CD4-positive, alpha-beta T cell treated with Interleukin-17A for 4 hours (primary cell): ENCODE measurements at regions not wholly inside any gene's neighbourhood (a gene's known extent, or its start where the extent isn't known, plus 50 kb on each side); places are given as distances from the start of the nearest gene placed in this dataset.

Experiments used
- DNase-seq: peaks from one replicate; pipeline ENCODE4 v3.0.0-alpha.2; 2020; ENCODE audit warnings: mixed read lengths

GRCh38 chr1:8267307-8267706 is 50.6 kb upstream of the SLC45A1 start:
- no peak for DNase-seq

- no peak for DNase-seq
These were observed 51.3 kb upstream of the SLC45A1 start for GRCh38 chr1:8266436-8267165.

GRCh38 chr1:8263791-8264190 is 54.1 kb upstream of the SLC45A1 start:
- DNase-seq, result no peak

GRCh38 chr1:8261398-8261762 is 56.5 kb upstream of the SLC45A1 start:
- no peak for DNase-seq

- DNase-seq, result no peak
These were observed 58.2 kb upstream of the SLC45A1 start for GRCh38 chr1:8259498-8260290.

- no peak for DNase-seq
These were observed 60.3 kb upstream of the SLC45A1 start for GRCh38 chr1:8257621-8258020.

- DNase-seq, result no peak
These were observed 61.6 kb upstream of the SLC45A1 start for GRCh38 chr1:8256321-8256720.

- no peak for DNase-seq
These were observed 62.2 kb upstream of the SLC45A1 start for GRCh38 chr1:8255712-8256111.

- DNase-seq, result no peak
These were observed 65.5 kb upstream of the SLC45A1 start for GRCh38 chr1:8252266-8252951.

- no peak for DNase-seq
These were observed 66.3 kb upstream of the SLC45A1 start for GRCh38 chr1:8251635-8252034.

- no peak for DNase-seq
These were observed 68.1 kb upstream of the SLC45A1 start for GRCh38 chr1:8249838-8250237.

GRCh38 chr1:8247811-8248436 is 70.0 kb upstream of the SLC45A1 start:
- no peak for DNase-seq

- DNase-seq, result no peak
These were observed 73.6 kb upstream of the SLC45A1 start for GRCh38 chr1:8244304-8244703.

GRCh38 chr1:8242498-8242897 is 75.4 kb upstream of the SLC45A1 start:
- DNase-seq, result no peak

GRCh38 chr1:8241417-8242014 is 76.4 kb upstream of the SLC45A1 start:
- DNase-seq, result no peak

- DNase-seq, result no peak
These were observed 78.4 kb upstream of the SLC45A1 start for GRCh38 chr1:8239306-8240023.

GRCh38 chr1:8239039-8239305 is 78.9 kb upstream of the SLC45A1 start:
- DNase-seq, result no peak

- no peak for DNase-seq
These were observed 79.5 kb upstream of the SLC45A1 start for GRCh38 chr1:8238141-8239038.

GRCh38 chr1:8232036-8232757 is 85.7 kb upstream of the SLC45A1 start:
- DNase-seq, result no peak

GRCh38 chr1:8230292-8230621 is 87.7 kb upstream of the SLC45A1 start:
- no peak for DNase-seq

- DNase-seq, result no peak
These were observed 89.7 kb upstream of the SLC45A1 start for GRCh38 chr1:8228253-8228652.
